ENCODE measurements at regions not wholly inside any gene's neighbourhood (a gene's known extent, or its start where the extent isn't known, plus 50 kb on each side); places are given as distances from the start of the nearest gene placed in this dataset.

GRCh38 chr2:173658946-173659371 is 304.3 kb downstream of the CDCA7 start:
- peaks cover 17% of the 10 kb centered on the region for H3K27me3 ChIP-seq (ENCODE audit: insufficient read depth, poor library complexity, severe bottlenecking)
- no peak overlapping the region for H3K4me3 ChIP-seq (replicated peaks; ENCODE audit: insufficient read depth, low read length)
- no peak overlapping the region for H3K27ac ChIP-seq (replicated peaks)
- DNase-seq (ENCODE audit: low read depth in 1 of 2, low spot score in 1 of 2): no peak
- TF ChIP-seq GABPA (IDR thresholded peaks at IDR 0.05; ENCODE audit: low read depth) (no peak), SPI1 (IDR thresholded peaks at IDR 0.05; ENCODE audit: borderline replicate concordance, low read depth) (no peak), CTCF (IDR thresholded peaks at IDR 0.05; ENCODE audit: insufficient read depth, low read length) (no peak)

- Histone ChIP-seq H3K4me3 (replicated peaks; ENCODE audit: insufficient read depth, low read length) (no peak overlapping the region), H3K27me3 (ENCODE audit: insufficient read depth, poor library complexity, severe bottlenecking) (peaks cover 14% of the 10 kb centered on the region), H3K27ac (replicated peaks) (no peak overlapping the region)
- no peak for TF ChIP-seq REST (IDR thresholded peaks at IDR 0.05; ENCODE audit: insufficient replicate concordance, low read depth)
- TF ChIP-seq SPI1 (IDR thresholded peaks at IDR 0.05; ENCODE audit: borderline replicate concordance, low read depth): no peak
- no peak for TF ChIP-seq CTCF (IDR thresholded peaks at IDR 0.05; ENCODE audit: insufficient read depth, low read length)
- no peak for TF ChIP-seq GABPA (IDR thresholded peaks at IDR 0.05; ENCODE audit: low read depth)
- TF ChIP-seq POLR2AphosphoS5 (IDR thresholded peaks at IDR 0.05; ENCODE audit: low read depth): no peak
- DNase-seq (ENCODE audit: low read depth in 1 of 2, low spot score in 1 of 2): no peak
Observed at GRCh38 chr2:173659509-173659908, 304.8 kb downstream of the CDCA7 start.

GRCh38 chr2:173661586-173661985 is 303.6 kb downstream of the SP3 start:
- no peak for TF ChIP-seq REST (IDR thresholded peaks at IDR 0.05; ENCODE audit: insufficient replicate concordance, low read depth)
- no peak for TF ChIP-seq CTCF (IDR thresholded peaks at IDR 0.05; ENCODE audit: insufficient read depth, low read length)
- TF ChIP-seq SPI1 (IDR thresholded peaks at IDR 0.05; ENCODE audit: borderline replicate concordance, low read depth): no peak
- no peak for TF ChIP-seq GABPA (IDR thresholded peaks at IDR 0.05; ENCODE audit: low read depth)
- Histone ChIP-seq H3K4me3 (replicated peaks; ENCODE audit: insufficient read depth, low read length) (no peak overlapping the region), H3K27ac (replicated peaks) (no peak overlapping the region), H3K27me3 (ENCODE audit: insufficient read depth, poor library complexity, severe bottlenecking) (peaks cover 12% of the 10 kb centered on the region)
- DNase-seq (ENCODE audit: low read depth in 1 of 2, low spot score in 1 of 2): no peak

GRCh38 chr2:173663353-173663752 is 301.8 kb downstream of the SP3 start:
- DNase-seq (ENCODE audit: low read depth in 1 of 2, low spot score in 1 of 2): no peak
- Histone ChIP-seq H3K27ac (replicated peaks) (no peak overlapping the region), H3K4me3 (replicated peaks; ENCODE audit: insufficient read depth, low read length) (no peak overlapping the region), H3K27me3 (ENCODE audit: insufficient read depth, poor library complexity, severe bottlenecking) (peaks cover 12% of the 10 kb centered on the region)
- no peak for TF ChIP-seq GABPA (IDR thresholded peaks at IDR 0.05; ENCODE audit: low read depth)
- no peak for TF ChIP-seq CTCF (IDR thresholded peaks at IDR 0.05; ENCODE audit: insufficient read depth, low read length)
- TF ChIP-seq SPI1 (IDR thresholded peaks at IDR 0.05; ENCODE audit: borderline replicate concordance, low read depth): no peak
- TF ChIP-seq POLR2AphosphoS5 (IDR thresholded peaks at IDR 0.05; ENCODE audit: low read depth): no peak
- no peak for TF ChIP-seq REST (IDR thresholded peaks at IDR 0.05; ENCODE audit: insufficient replicate concordance, low read depth)
